CD8-positive, alpha-beta memory T cell (primary cell): ENCODE measurements at regions not wholly inside any gene's neighbourhood (a gene's known extent, or its start where the extent isn't known, plus 50 kb on each side); places are given as distances from the start of the nearest gene placed in this dataset.

Experiments
- CTCF ChIA-PET: fragments of 350-600 bp; sonication (Branson Sonifier 250); formaldehyde crosslinking; loops from one replicate; lab custom pipeline; 2021; ENCODE audit warnings: antibody characterized with exemption; lab: Charles Lee
- POLR2A ChIA-PET: fragments of 350-600 bp; sonication (Branson Sonifier 250); formaldehyde crosslinking; loops from one replicate; lab custom pipeline; 2021; ENCODE audit warnings: antibody characterized with exemption; lab: Charles Lee
- DNase-seq, 5 donors: peaks; one replicate each; pipeline versions ENCODE4 v3.0.0 to v3.0.0-alpha.2; 2020 to 2022; ENCODE audit warnings: mixed read lengths in 1 of 5
- H3K27ac ChIP-seq: one replicate; pipeline ENCODE4 v1.7.0; 2013; ENCODE audit warnings: low read depth, mild to moderate bottlenecking, low read length, moderate library complexity
- H3K27me3 ChIP-seq: 2 replicates; pipeline ENCODE4 v1.7.0; 2013; ENCODE audit warnings: low read length, mild to moderate bottlenecking; ENCODE audit not compliant: insufficient read depth, poor library complexity, severe bottlenecking
- H3K36me3 ChIP-seq: 2 replicates; pipeline ENCODE4 v1.7.0; 2013; ENCODE audit warnings: mild to moderate bottlenecking, low read length, moderate library complexity; ENCODE audit not compliant: insufficient read depth
- H3K4me1 ChIP-seq: 2 replicates; pipeline ENCODE4 v1.7.0; 2013; ENCODE audit warnings: mild to moderate bottlenecking, low read length, moderate library complexity; ENCODE audit not compliant: insufficient read depth
- H3K4me3 ChIP-seq: 2 replicates; pipeline ENCODE4 v1.7.0; 2013; ENCODE audit warnings: mild to moderate bottlenecking, low read length
- H3K9me3 ChIP-seq: 2 replicates; pipeline ENCODE4 v1.7.0; 2013; ENCODE audit warnings: mild to moderate bottlenecking, low read length
- H3K27ac Mint-ChIP-seq, 8 donors: one replicate each; pipeline ENCODE4 v1.8.0; 2020 to 2021; ENCODE audit warnings: mixed read lengths in 8 of 8, mild to moderate bottlenecking in 6 of 8, inconsistent platforms in 3 of 8, moderate library complexity in 3 of 8
- H3K27me3 Mint-ChIP-seq, 2 donors: one replicate each; pipeline ENCODE4 v1.8.0; 2020 to 2021; ENCODE audit warnings: mixed read lengths in 2 of 2, mild to moderate bottlenecking in 1 of 2, moderate library complexity in 1 of 2
- H3K36me3 Mint-ChIP-seq, 3 donors: one replicate each; pipeline ENCODE4 v1.8.0; 2020 to 2021; ENCODE audit warnings: mixed read lengths in 3 of 3, inconsistent platforms in 1 of 3, mild to moderate bottlenecking in 1 of 3
- H3K4me1 Mint-ChIP-seq, 3 donors: one replicate each; pipeline ENCODE4 v1.8.0; 2020 to 2021; ENCODE audit warnings: mixed read lengths in 3 of 3, inconsistent platforms in 1 of 3, mild to moderate bottlenecking in 1 of 3
- H3K4me3 Mint-ChIP-seq, 7 donors: one replicate each; pipeline ENCODE4 v1.8.0; 2020 to 2021; ENCODE audit warnings: mixed read lengths in 7 of 7, mild to moderate bottlenecking in 6 of 7, moderate library complexity in 4 of 7, inconsistent platforms in 2 of 7
- H3K9me3 Mint-ChIP-seq, 5 donors: one replicate each; pipeline ENCODE4 v1.8.0; 2020 to 2022; ENCODE audit warnings: mixed read lengths in 5 of 5, mild to moderate bottlenecking in 3 of 5, moderate library complexity in 2 of 5, inconsistent platforms in 1 of 5

DNA sequence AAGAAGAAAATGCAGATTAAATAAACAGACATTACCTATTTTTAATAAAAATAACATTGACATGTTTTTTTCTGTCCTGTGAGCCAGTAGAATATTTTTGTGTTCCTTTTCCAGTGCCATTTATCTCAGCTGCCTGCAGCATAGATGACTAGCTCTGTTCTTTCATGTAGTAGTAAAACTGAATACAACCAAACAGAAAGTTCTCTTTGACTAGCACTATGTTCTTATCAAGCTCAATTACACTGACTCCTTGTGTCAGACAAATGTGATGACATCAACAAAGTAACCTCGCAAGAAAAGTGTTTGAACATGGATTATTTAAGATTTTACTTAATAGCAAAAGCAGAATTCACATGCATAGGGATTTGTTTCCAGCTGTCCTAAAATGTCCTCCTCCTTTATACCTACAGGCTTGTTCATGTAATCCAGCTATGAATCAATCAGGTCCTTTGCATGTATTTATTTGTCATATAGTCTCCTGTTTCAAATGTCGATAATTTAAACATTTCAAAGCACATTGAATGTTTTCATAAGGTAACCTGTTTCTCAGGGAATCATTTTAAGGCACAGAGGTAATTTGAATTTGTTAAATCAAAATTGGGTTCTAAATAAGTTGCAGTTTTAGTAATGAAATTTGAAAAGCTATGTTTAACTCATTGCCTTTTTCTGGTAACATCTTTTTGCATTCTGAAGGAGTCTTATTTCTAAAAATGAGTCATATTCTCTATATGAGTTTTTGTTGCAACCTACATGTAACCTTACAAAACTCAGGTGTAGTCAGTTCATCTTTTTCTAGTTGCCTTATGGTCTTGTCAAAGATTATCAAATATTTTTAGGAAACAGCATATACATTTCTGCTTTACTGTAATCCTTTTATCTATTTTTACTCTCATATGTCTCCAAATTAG, 215.3 kb upstream of the GULP1 start:
- CTCF ChIA-PET: no interaction called here
- Histone ChIP-seq H3K4me3 (no peak overlapping the region), H3K36me3 (no peaks in the 10 kb centered on the region), H3K9me3 (no peaks in the 10 kb centered on the region), H3K27ac (no peak overlapping the region), H3K27me3 (no peaks in the 10 kb centered on the region), H3K4me1 (no peaks in the 10 kb centered on the region)
- POLR2A ChIA-PET: no interaction called here
- H3K36me3 Mint-ChIP-seq: no peaks in the 10 kb centered on the region
- no peak overlapping the region for H3K4me3 Mint-ChIP-seq
- H3K4me1 Mint-ChIP-seq: no peaks in the 10 kb centered on the region
- H3K27ac Mint-ChIP-seq: no peak overlapping the region
- no peaks in the 10 kb centered on the region for H3K27me3 Mint-ChIP-seq
- no peak for DNase-seq
- H3K9me3 Mint-ChIP-seq: peaks cover 4 to 17% (median 14%) of the 10 kb centered on the region in 5 donors

DNA sequence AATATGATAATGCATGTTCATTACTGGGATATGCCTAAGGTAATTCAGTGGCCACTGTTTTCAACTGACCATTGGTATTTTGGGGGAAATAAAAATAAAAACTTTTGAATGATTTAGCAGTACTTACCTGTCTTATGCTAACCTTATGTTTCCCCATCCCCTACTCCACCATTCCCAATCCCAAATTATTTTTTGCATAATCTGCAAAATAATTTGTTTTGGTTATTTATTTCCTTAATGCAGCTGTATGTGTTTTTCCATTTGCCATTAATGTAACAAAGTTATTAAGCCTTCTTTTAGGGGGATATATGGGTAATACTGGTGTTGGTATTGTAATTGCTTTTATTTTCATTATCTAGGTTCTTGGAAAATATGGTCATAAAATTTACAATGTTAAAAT, 213.9 kb upstream of the GULP1 start:
- H3K36me3 Mint-ChIP-seq: no peaks in the 10 kb centered on the region
- H3K4me3 Mint-ChIP-seq: no peak overlapping the region
- H3K27me3 ChIP-seq: no peaks in the 10 kb centered on the region
- H3K36me3 ChIP-seq: no peaks in the 10 kb centered on the region
- no peak for DNase-seq
- H3K4me1 Mint-ChIP-seq: no peaks in the 10 kb centered on the region
- H3K27me3 Mint-ChIP-seq: no peaks in the 10 kb centered on the region
- no peak overlapping the region for H3K4me3 ChIP-seq
- no peaks in the 10 kb centered on the region for H3K4me1 ChIP-seq
- no peaks in the 10 kb centered on the region for H3K9me3 ChIP-seq
- POLR2A ChIA-PET: no interaction called here
- H3K27ac ChIP-seq: no peak overlapping the region
- no peak overlapping the region for H3K27ac Mint-ChIP-seq
- CTCF ChIA-PET: no interaction called here
- peaks cover 0 to 13% (median 8%) of the 10 kb centered on the region in 5 donors for H3K9me3 Mint-ChIP-seq

- H3K36me3 ChIP-seq: no peaks in the 10 kb centered on the region
- no peaks in the 10 kb centered on the region for H3K9me3 ChIP-seq
- H3K4me3 ChIP-seq: no peak overlapping the region
- H3K27ac Mint-ChIP-seq: no peak overlapping the region
- no peak overlapping the region for H3K27ac ChIP-seq
- peaks cover 0 to 9% (median 3%) of the 10 kb centered on the region in 5 donors for H3K9me3 Mint-ChIP-seq
- ChIA-PET POLR2A (no interaction called here), CTCF (no interaction called here)
- H3K4me1 Mint-ChIP-seq: no peaks in the 10 kb centered on the region
- no peaks in the 10 kb centered on the region for H3K27me3 Mint-ChIP-seq
- H3K4me3 Mint-ChIP-seq: no peak overlapping the region
- H3K36me3 Mint-ChIP-seq: no peaks in the 10 kb centered on the region
- no peak for DNase-seq
- H3K27me3 ChIP-seq: no peaks in the 10 kb centered on the region
- H3K4me1 ChIP-seq: no peaks in the 10 kb centered on the region
Measured at GRCh38 chr2:188078534-188078933, 213.1 kb upstream of the GULP1 start.

DNA sequence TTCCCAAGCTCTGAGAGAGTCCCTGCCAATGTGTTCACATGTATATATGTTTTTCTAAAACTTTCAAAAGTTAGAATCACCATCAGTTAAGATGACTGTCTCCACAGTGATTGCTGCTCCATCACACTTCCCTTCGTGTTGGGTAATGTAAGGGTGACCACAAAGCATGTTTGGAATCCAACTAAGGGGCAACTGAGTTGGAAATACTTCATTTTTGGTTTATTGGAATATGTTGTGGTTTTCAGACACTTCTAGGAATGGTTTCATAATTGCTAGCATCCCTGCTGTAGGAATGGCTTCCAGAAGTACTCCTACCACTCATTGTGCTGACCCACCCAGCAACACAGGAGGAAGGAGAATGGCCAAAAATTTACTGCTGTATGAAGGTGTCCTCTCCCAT, 212.5 kb upstream of the GULP1 start:
- H3K4me1 ChIP-seq: no peaks in the 10 kb centered on the region
- Mint-ChIP-seq H3K27ac (no peak overlapping the region), H3K9me3 (peaks cover 2 to 9% (median 3%) of the 10 kb centered on the region in 5 donors), H3K4me3 (no peak overlapping the region), H3K27me3 (no peaks in the 10 kb centered on the region), H3K4me1 (no peaks in the 10 kb centered on the region), H3K36me3 (no peaks in the 10 kb centered on the region)
- no peak overlapping the region for H3K27ac ChIP-seq
- POLR2A ChIA-PET: no interaction called here
- no peaks in the 10 kb centered on the region for H3K27me3 ChIP-seq
- DNase-seq: no peak
- H3K9me3 ChIP-seq: no peaks in the 10 kb centered on the region
- H3K4me3 ChIP-seq: no peak overlapping the region
- CTCF ChIA-PET: no interaction called here
- H3K36me3 ChIP-seq: no peaks in the 10 kb centered on the region

- Mint-ChIP-seq H3K36me3 (no peaks in the 10 kb centered on the region), H3K4me1 (no peaks in the 10 kb centered on the region), H3K9me3 (peaks cover 2 to 13% (median 3%) of the 10 kb centered on the region in 5 donors), H3K4me3 (no peak overlapping the region), H3K27me3 (no peaks in the 10 kb centered on the region), H3K27ac (no peak overlapping the region)
- no peak for DNase-seq
- no peak overlapping the region for H3K4me3 ChIP-seq
- no peaks in the 10 kb centered on the region for H3K27me3 ChIP-seq
- no peak overlapping the region for H3K27ac ChIP-seq
- no peaks in the 10 kb centered on the region for H3K4me1 ChIP-seq
- POLR2A ChIA-PET: no interaction called here
- H3K9me3 ChIP-seq: no peaks in the 10 kb centered on the region
- H3K36me3 ChIP-seq: no peaks in the 10 kb centered on the region
- CTCF ChIA-PET: no interaction called here
Measured at GRCh38 chr2:188085421-188085820, 206.3 kb upstream of the GULP1 start.

- no peaks in the 10 kb centered on the region for H3K4me1 ChIP-seq
- Mint-ChIP-seq H3K9me3 (peaks cover 0 to 20% (median 3%) of the 10 kb centered on the region in 5 donors), H3K27me3 (no peaks in the 10 kb centered on the region), H3K4me1 (no peaks in the 10 kb centered on the region), H3K4me3 (no peak overlapping the region), H3K27ac (no peak overlapping the region), H3K36me3 (no peaks in the 10 kb centered on the region)
- H3K27ac ChIP-seq: no peak overlapping the region
- ChIA-PET POLR2A (no interaction called here), CTCF (no interaction called here)
- no peak for DNase-seq
- no peaks in the 10 kb centered on the region for H3K27me3 ChIP-seq
- H3K4me3 ChIP-seq: no peak overlapping the region
- no peaks in the 10 kb centered on the region for H3K36me3 ChIP-seq
- H3K9me3 ChIP-seq: peaks cover 5% of the 10 kb centered on the region
Measured at GRCh38 chr2:188089901-188090300, 201.8 kb upstream of the GULP1 start.

- H3K27ac Mint-ChIP-seq: no peak overlapping the region
- H3K4me3 Mint-ChIP-seq: no peak overlapping the region
- H3K27me3 Mint-ChIP-seq: no peaks in the 10 kb centered on the region
- H3K36me3 ChIP-seq: no peaks in the 10 kb centered on the region
- H3K9me3 ChIP-seq: peaks cover 5% of the 10 kb centered on the region
- DNase-seq: no peak
- POLR2A ChIA-PET: no interaction called here
- no peaks in the 10 kb centered on the region for H3K27me3 ChIP-seq
- H3K27ac ChIP-seq: no peak overlapping the region
- no peaks in the 10 kb centered on the region for H3K36me3 Mint-ChIP-seq
- H3K4me1 Mint-ChIP-seq: no peaks in the 10 kb centered on the region
- H3K4me1 ChIP-seq: no peaks in the 10 kb centered on the region
- H3K4me3 ChIP-seq: no peak overlapping the region
- peaks cover 0 to 17% (median 0%) of the 10 kb centered on the region in 5 donors for H3K9me3 Mint-ChIP-seq
- CTCF ChIA-PET: no interaction called here
Measured at GRCh38 chr2:188091220-188091619, 200.5 kb upstream of the GULP1 start.

DNA sequence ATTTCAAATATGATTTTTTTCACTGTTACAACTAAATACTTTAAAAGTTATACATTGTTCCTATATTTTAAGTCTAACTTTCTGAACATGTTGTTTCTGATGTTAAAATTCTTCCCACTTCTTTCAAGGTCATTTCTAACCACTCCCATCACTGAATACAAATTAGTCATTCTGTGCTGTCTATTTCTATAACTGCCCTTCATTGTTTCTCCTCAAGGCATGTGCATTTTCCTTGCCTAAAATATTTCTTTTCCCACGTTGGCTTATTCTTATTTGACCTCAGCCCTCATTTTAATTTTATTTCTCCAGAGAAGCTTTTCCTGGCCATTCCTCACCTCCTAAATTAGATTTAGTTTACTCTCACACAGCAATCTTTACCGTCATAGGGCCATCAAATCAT, 198.9 kb upstream of the GULP1 start:
- no peaks in the 10 kb centered on the region for H3K36me3 ChIP-seq
- no peaks in the 10 kb centered on the region for H3K4me1 ChIP-seq
- ChIA-PET CTCF (no interaction called here), POLR2A (no interaction called here)
- H3K36me3 Mint-ChIP-seq: no peaks in the 10 kb centered on the region
- H3K4me1 Mint-ChIP-seq: no peaks in the 10 kb centered on the region
- H3K4me3 ChIP-seq: no peak overlapping the region
- H3K27ac Mint-ChIP-seq: no peak overlapping the region
- no peak overlapping the region for H3K27ac ChIP-seq
- H3K9me3 ChIP-seq: peaks cover 5% of the 10 kb centered on the region
- H3K4me3 Mint-ChIP-seq: no peak overlapping the region
- H3K9me3 Mint-ChIP-seq: peaks cover 0 to 16% (median 0%) of the 10 kb centered on the region in 5 donors
- H3K27me3 ChIP-seq: no peaks in the 10 kb centered on the region
- no peaks in the 10 kb centered on the region for H3K27me3 Mint-ChIP-seq
- no peak for DNase-seq
